Mesenchymal stem cell (in vitro differentiated cells and primary cell): ENCODE measurements at regions not wholly inside any gene's neighbourhood (a gene's known extent, or its start where the extent isn't known, plus 50 kb on each side); places are given as distances from the start of the nearest gene placed in this dataset.

Experiments
- DNase-seq: peaks from one replicate; pipeline ENCODE4 v3.0.0-alpha.2; 2013
- H2AFZ ChIP-seq: one replicate; pipeline ENCODE4 v1.6.1; 2013; ENCODE audit warnings: low read depth, mild to moderate bottlenecking, control low read depth, inconsistent platforms, low read length, moderate library complexity
- H2AK5ac ChIP-seq: 2 replicates; pipeline ENCODE4 v1.6.1; 2013; ENCODE audit warnings: low read length, moderate library complexity, mild to moderate bottlenecking, inconsistent platforms; ENCODE audit not compliant: severe bottlenecking
- H2BK120ac ChIP-seq: one replicate; pipeline ENCODE4 v1.6.1; 2013; ENCODE audit warnings: low read depth, mild to moderate bottlenecking, inconsistent platforms, low read length, moderate library complexity
- H2BK12ac ChIP-seq, 2 experiments: one replicate each; pipeline ENCODE4 v1.6.1; 2013; ENCODE audit warnings: inconsistent platforms in 2 of 2, low read length in 2 of 2, mild to moderate bottlenecking in 2 of 2, moderate library complexity in 2 of 2, control low read depth in 1 of 2
- H2BK15ac ChIP-seq: one replicate; pipeline ENCODE4 v1.6.1; 2013; ENCODE audit warnings: mild to moderate bottlenecking, low read depth, inconsistent platforms; ENCODE audit not compliant: poor library complexity, severe bottlenecking
- H2BK5ac ChIP-seq: 2 replicates; pipeline ENCODE4 v1.6.1; 2013; ENCODE audit warnings: low read depth, mild to moderate bottlenecking, low read length, control low read depth, inconsistent platforms; ENCODE audit not compliant: poor library complexity, severe bottlenecking
- H3K14ac ChIP-seq, 2 experiments: one replicate each; pipeline ENCODE4 v1.6.1; 2013; ENCODE audit warnings: inconsistent platforms in 2 of 2, low read length in 2 of 2, control low read depth in 1 of 2, mild to moderate bottlenecking in 1 of 2, moderate library complexity in 1 of 2
- H3K18ac ChIP-seq, 2 experiments: one replicate each; pipeline ENCODE4 v1.6.1; 2013; ENCODE audit warnings: inconsistent platforms in 2 of 2, low read length in 2 of 2, control low read depth in 1 of 2, low read depth in 1 of 2, mild to moderate bottlenecking in 1 of 2
- H3K23ac ChIP-seq, 2 experiments: one replicate each; pipeline ENCODE4 v1.6.1; 2013; ENCODE audit warnings: inconsistent platforms in 2 of 2, low read length in 2 of 2, mild to moderate bottlenecking in 2 of 2, moderate library complexity in 2 of 2, control low read depth in 1 of 2
- H3K27ac ChIP-seq: 2 replicates; pipeline ENCODE4 v1.5.1; 2013; ENCODE audit warnings: mild to moderate bottlenecking, moderate library complexity, low read length, control low read depth, inconsistent platforms; ENCODE audit not compliant: poor library complexity, severe bottlenecking
- H3K27me3 ChIP-seq, 2 experiments: 2 replicates each; pipeline versions ENCODE4 v1.6.1 to v1.7.0; 2013; ENCODE audit warnings: low read length in 2 of 2, mild to moderate bottlenecking in 2 of 2, moderate library complexity in 2 of 2, control low read depth in 1 of 2, inconsistent platforms in 1 of 2; ENCODE audit not compliant: control insufficient read depth in 1 of 2, insufficient read depth in 1 of 2
- H3K36me3 ChIP-seq, 2 experiments: 2 replicates each; pipeline versions ENCODE4 v1.6.1 to v1.7.0; 2013; ENCODE audit warnings: low read length in 2 of 2, control low read depth in 1 of 2, inconsistent platforms in 1 of 2, low read depth in 1 of 2, mild to moderate bottlenecking in 1 of 2; ENCODE audit not compliant: insufficient read depth in 2 of 2, control insufficient read depth in 1 of 2
- H3K4ac ChIP-seq, 2 experiments: one replicate each; pipeline ENCODE4 v1.6.1; 2013; ENCODE audit warnings: inconsistent platforms in 2 of 2, low read length in 2 of 2, mild to moderate bottlenecking in 2 of 2, moderate library complexity in 2 of 2, control low read depth in 1 of 2, low read depth in 1 of 2
- H3K4me1 ChIP-seq: 2 replicates; pipeline ENCODE4 v1.6.1; 2013; ENCODE audit warnings: low read depth, low read length, control low read depth; ENCODE audit not compliant: control insufficient read depth, insufficient read depth
- H3K4me2 ChIP-seq: 2 replicates; pipeline ENCODE4 v1.6.1; 2013; ENCODE audit warnings: low read length, mild to moderate bottlenecking, inconsistent platforms; ENCODE audit not compliant: poor library complexity, severe bottlenecking
- H3K4me3 ChIP-seq, 2 experiments: 2 replicates each; pipeline versions ENCODE4 v1.5.1 to v1.7.0; 2013; ENCODE audit warnings: low read length in 2 of 2, mild to moderate bottlenecking in 2 of 2, control low read depth in 1 of 2, low read depth in 1 of 2; ENCODE audit not compliant: insufficient read depth in 1 of 2
- H3K79me1 ChIP-seq: replicated peaks from 2 replicates; pipeline ENCODE4 v1.6.1; 2013; ENCODE audit warnings: mild to moderate bottlenecking, control low read depth, low read length, inconsistent platforms; ENCODE audit not compliant: poor library complexity, severe bottlenecking
- H3K9ac ChIP-seq: 2 replicates; pipeline ENCODE4 v1.7.0; 2013; ENCODE audit warnings: mild to moderate bottlenecking, low read length, moderate library complexity
- H3K9me3 ChIP-seq: 2 replicates; pipeline ENCODE4 v1.7.0; 2013; ENCODE audit warnings: mild to moderate bottlenecking, low read length; ENCODE audit not compliant: control insufficient read depth
- H4K8ac ChIP-seq: one replicate; pipeline ENCODE4 v1.6.1; 2013; ENCODE audit warnings: inconsistent platforms, mild to moderate bottlenecking, low read length, moderate library complexity
- H4K91ac ChIP-seq: one replicate; pipeline ENCODE4 v1.6.1; 2013; ENCODE audit warnings: mild to moderate bottlenecking, low read length, inconsistent platforms
- WGBS: methylation state at CpG from one replicate; pipeline ENCODE4 v1.1.7; 2013; ENCODE audit warnings: mixed read lengths; 5-methylcytosine and 5-hydroxymethylcytosine counted together

GRCh38 chr13:104691767-104692467, 1625.7 kb upstream of the SLC10A2 start:
- Histone ChIP-seq H3K14ac (no peak overlapping the region), H3K36me3 (no peaks in the 10 kb centered on the region), H3K9ac (no peak overlapping the region), H2BK120ac (no peak overlapping the region), H2BK12ac (no peak overlapping the region), H3K18ac (no peak overlapping the region), H2BK15ac (no peak overlapping the region), H4K91ac (no peak overlapping the region), H2AFZ (no peak overlapping the region), H3K4me2 (no peak overlapping the region), H3K4me3 (no peak overlapping the region), H3K9me3 (no peaks in the 10 kb centered on the region), H3K79me1 (no peaks in the 10 kb centered on the region), H3K27ac (no peak overlapping the region), H2AK5ac (no peak overlapping the region), H3K27me3 (no peaks in the 10 kb centered on the region), H2BK5ac (no peak overlapping the region), H3K4me1 (no peaks in the 10 kb centered on the region), H3K4ac (no peak overlapping the region), H4K8ac (no peak overlapping the region), H3K23ac (no peak overlapping the region)
- no CpG with 5 or more reads among the region's 2 CpGs for WGBS
- DNase-seq = no peak

- H2BK12ac ChIP-seq = no peak overlapping the region
- H3K4ac ChIP-seq = no peak overlapping the region
- no peak overlapping the region for H2BK15ac ChIP-seq
- H3K4me2 ChIP-seq = no peak overlapping the region
- no peaks in the 10 kb centered on the region for H3K9me3 ChIP-seq
- WGBS = 98% methylated on average over 2 of the region's 3 CpGs
- no peak for DNase-seq
- H3K79me1 ChIP-seq = no peaks in the 10 kb centered on the region
- H3K27ac ChIP-seq = no peak overlapping the region
- H2AFZ ChIP-seq = no peak overlapping the region
- no peak overlapping the region for H2BK120ac ChIP-seq
- H3K9ac ChIP-seq = no peak overlapping the region
- H2AK5ac ChIP-seq = no peak overlapping the region
- H3K18ac ChIP-seq = no peak overlapping the region
- no peaks in the 10 kb centered on the region for H3K36me3 ChIP-seq
- H2BK5ac ChIP-seq = no peak overlapping the region
- no peak overlapping the region for H3K14ac ChIP-seq
- H4K8ac ChIP-seq = no peak overlapping the region
- H3K4me1 ChIP-seq = no peaks in the 10 kb centered on the region
- no peak overlapping the region for H3K4me3 ChIP-seq
- no peak overlapping the region for H3K23ac ChIP-seq
- H4K91ac ChIP-seq = no peak overlapping the region
- H3K27me3 ChIP-seq = no peaks in the 10 kb centered on the region
These were observed 1620.3 kb upstream of the SLC10A2 start for GRCh38 chr13:104686484-104686883.

- no peak for DNase-seq
- Histone ChIP-seq H3K9me3 (no peaks in the 10 kb centered on the region), H3K18ac (no peak overlapping the region), H3K4me1 (no peaks in the 10 kb centered on the region), H3K14ac (no peak overlapping the region), H2BK12ac (no peak overlapping the region), H3K27me3 (no peaks in the 10 kb centered on the region), H3K23ac (no peak overlapping the region), H4K91ac (no peak overlapping the region), H3K4me3 (no peak overlapping the region), H3K4me2 (no peak overlapping the region), H2BK120ac (no peak overlapping the region), H3K4ac (no peak overlapping the region), H3K36me3 (no peaks in the 10 kb centered on the region), H3K27ac (no peak overlapping the region), H4K8ac (no peak overlapping the region), H3K9ac (no peak overlapping the region), H3K79me1 (no peaks in the 10 kb centered on the region), H2AK5ac (no peak overlapping the region), H2BK5ac (no peak overlapping the region), H2BK15ac (no peak overlapping the region), H2AFZ (no peak overlapping the region)
These were observed 1617.6 kb upstream of the SLC10A2 start for GRCh38 chr13:104683789-104684188.

GRCh38 chr13:104678161-104678560, 1611.9 kb upstream of the SLC10A2 start:
- no peaks in the 10 kb centered on the region for H3K4me1 ChIP-seq
- H3K4me3 ChIP-seq = no peak overlapping the region
- H3K4me2 ChIP-seq = no peak overlapping the region
- H3K23ac ChIP-seq = no peak overlapping the region
- H4K91ac ChIP-seq = no peak overlapping the region
- WGBS = 93% methylated on average over 4 of the region's 5 CpGs
- no peaks in the 10 kb centered on the region for H3K79me1 ChIP-seq
- H2BK120ac ChIP-seq = no peak overlapping the region
- H2AFZ ChIP-seq = no peak overlapping the region
- no peak overlapping the region for H3K27ac ChIP-seq
- H3K27me3 ChIP-seq = no peaks in the 10 kb centered on the region
- no peaks in the 10 kb centered on the region for H3K36me3 ChIP-seq
- H3K9ac ChIP-seq = no peak overlapping the region
- H2AK5ac ChIP-seq = no peak overlapping the region
- H3K18ac ChIP-seq = no peak overlapping the region
- H4K8ac ChIP-seq = no peak overlapping the region
- no peak overlapping the region for H2BK15ac ChIP-seq
- no peak overlapping the region for H2BK5ac ChIP-seq
- H3K4ac ChIP-seq = no peak overlapping the region
- H2BK12ac ChIP-seq = no peak overlapping the region
- no peak for DNase-seq
- no peaks in the 10 kb centered on the region for H3K9me3 ChIP-seq
- H3K14ac ChIP-seq = no peak overlapping the region
